ENCODE measurements at regions not wholly inside any gene's neighbourhood (a gene's known extent, or its start where the extent isn't known, plus 50 kb on each side); places are given as distances from the start of the nearest gene placed in this dataset.
"Not testable (repeated sequence)": the region's sequence is repeated elsewhere in the genome, so short reads cannot be mapped to it uniquely, and the experiment has no call there.

DNA sequence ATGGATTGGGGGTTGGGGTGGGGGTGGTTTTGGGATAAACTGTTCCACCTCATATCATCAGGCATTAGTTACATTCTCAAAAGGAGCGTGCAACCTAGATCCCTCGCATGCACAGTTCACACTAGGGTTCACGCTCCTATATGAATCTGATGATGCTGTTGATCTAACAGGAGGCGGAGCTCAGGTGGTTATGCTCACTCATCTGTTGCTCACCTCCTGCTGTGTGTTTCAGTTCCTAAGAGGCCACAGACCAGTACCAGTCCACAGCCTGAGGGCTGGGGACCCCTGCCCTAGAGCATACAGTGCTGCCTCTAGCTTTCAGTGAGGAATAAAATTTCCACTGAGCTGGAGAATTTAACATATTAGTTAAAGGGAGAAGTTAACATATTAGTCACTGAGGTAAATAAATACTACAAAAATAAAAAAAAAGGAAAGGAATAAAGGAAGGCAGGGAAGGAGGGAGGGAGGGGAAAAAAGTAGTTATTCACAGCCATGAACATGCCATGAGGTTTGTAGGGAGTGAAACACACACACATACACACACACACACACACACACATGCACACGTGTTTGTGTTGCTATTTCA, 612.7 kb upstream of the TBX3 start:
- H3K27ac ChIP-seq, result no peak overlapping the region
- no peak overlapping the region for H3K4me3 ChIP-seq
- H3K27me3 ChIP-seq, result no peaks in the 10 kb centered on the region
- no peak for DNase-seq (ENCODE audit: low read depth in 1 of 2, low spot score in 1 of 2)
- H3K4me1 ChIP-seq (ENCODE audit: low read depth), result peaks cover 10% of the 10 kb centered on the region
- H3K9me3 ChIP-seq (ENCODE audit: low read depth), result no peaks in the 10 kb centered on the region
- TF ChIP-seq, protein P1, sequence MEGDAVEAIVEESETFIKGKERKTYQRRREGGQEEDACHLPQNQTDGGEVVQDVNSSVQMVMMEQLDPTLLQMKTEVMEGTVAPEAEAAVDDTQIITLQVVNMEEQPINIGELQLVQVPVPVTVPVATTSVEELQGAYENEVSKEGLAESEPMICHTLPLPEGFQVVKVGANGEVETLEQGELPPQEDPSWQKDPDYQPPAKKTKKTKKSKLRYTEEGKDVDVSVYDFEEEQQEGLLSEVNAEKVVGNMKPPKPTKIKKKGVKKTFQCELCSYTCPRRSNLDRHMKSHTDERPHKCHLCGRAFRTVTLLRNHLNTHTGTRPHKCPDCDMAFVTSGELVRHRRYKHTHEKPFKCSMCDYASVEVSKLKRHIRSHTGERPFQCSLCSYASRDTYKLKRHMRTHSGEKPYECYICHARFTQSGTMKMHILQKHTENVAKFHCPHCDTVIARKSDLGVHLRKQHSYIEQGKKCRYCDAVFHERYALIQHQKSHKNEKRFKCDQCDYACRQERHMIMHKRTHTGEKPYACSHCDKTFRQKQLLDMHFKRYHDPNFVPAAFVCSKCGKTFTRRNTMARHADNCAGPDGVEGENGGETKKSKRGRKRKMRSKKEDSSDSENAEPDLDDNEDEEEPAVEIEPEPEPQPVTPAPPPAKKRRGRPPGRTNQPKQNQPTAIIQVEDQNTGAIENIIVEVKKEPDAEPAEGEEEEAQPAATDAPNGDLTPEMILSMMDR (IDR thresholded peaks at IDR 0.05; ENCODE audit: low read depth, low read length), result no peak
- H3K36me3 ChIP-seq, result no peaks in the 10 kb centered on the region

- TF ChIP-seq, protein P1 (IDR thresholded peaks at IDR 0.05; ENCODE audit: low read depth, low read length), result no peak
- no peaks in the 10 kb centered on the region for H3K27me3 ChIP-seq
- no peaks in the 10 kb centered on the region for H3K9me3 ChIP-seq (ENCODE audit: low read depth)
- H3K4me3 ChIP-seq, result no peak overlapping the region
- no peaks in the 10 kb centered on the region for H3K36me3 ChIP-seq
- H3K27ac ChIP-seq, result no peak overlapping the region
- H3K4me1 ChIP-seq (ENCODE audit: low read depth), result peaks cover 10% of the 10 kb centered on the region
- DNase-seq (ENCODE audit: low read depth in 1 of 2, low spot score in 1 of 2), result no peak
Measured at GRCh38 chr12:115295886-115296285, 611.9 kb upstream of the TBX3 start.

DNA sequence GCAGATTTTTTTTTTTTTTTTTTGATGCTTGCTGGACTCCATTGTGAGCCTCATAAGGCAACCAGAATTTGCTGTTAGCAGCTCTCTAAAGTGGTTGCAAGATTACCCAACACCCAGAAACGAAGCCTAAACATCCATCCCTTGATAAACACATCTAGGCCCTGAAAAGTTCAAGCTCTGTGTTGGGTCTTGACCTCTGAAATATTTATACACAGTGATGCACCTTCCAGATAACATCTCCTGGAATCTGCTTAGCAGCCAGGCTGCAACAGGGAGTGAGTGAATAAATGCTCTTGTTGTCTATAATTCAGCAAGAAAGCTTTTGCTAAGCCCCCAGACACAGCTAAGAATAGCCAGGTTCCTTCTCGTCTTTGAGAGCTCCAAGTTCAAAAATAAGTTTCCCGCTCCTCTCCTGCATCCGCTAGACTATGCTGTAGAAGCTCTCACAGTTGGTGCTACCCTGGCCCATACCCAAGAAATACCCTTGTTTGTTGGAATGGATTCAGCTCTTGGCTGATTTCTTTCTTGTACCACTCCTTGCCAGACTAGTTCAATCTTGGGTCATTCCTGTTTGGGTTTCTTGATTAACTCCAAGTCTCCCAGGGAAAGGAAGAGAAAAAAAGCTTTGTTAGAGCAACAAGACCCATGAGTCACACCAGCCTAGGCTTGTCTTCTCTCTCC, 610.6 kb upstream of the TBX3 start:
- peaks cover 10% of the 10 kb centered on the region for H3K4me1 ChIP-seq (ENCODE audit: low read depth)
- DNase-seq (ENCODE audit: low read depth in 1 of 2, low spot score in 1 of 2), result peak; percentile 22 to 41
- TF ChIP-seq, protein P1 (IDR thresholded peaks at IDR 0.05; ENCODE audit: low read depth, low read length), result no peak
- no peak overlapping the region for H3K4me3 ChIP-seq
- no peaks in the 10 kb centered on the region for H3K36me3 ChIP-seq
- H3K27me3 ChIP-seq, result no peaks in the 10 kb centered on the region
- no peak overlapping the region for H3K27ac ChIP-seq
- H3K9me3 ChIP-seq (ENCODE audit: low read depth), result no peaks in the 10 kb centered on the region

- DNase-seq (ENCODE audit: low read depth in 1 of 2, low spot score in 1 of 2); H3K36me3 ChIP-seq; H3K27ac ChIP-seq; H3K4me1 ChIP-seq (ENCODE audit: low read depth); H3K4me3 ChIP-seq; H3K27me3 ChIP-seq; H3K9me3 ChIP-seq (ENCODE audit: low read depth): not testable (repeated sequence)
Measured at GRCh38 chr12:115285429-115285828, 601.5 kb upstream of the TBX3 start.

DNA sequence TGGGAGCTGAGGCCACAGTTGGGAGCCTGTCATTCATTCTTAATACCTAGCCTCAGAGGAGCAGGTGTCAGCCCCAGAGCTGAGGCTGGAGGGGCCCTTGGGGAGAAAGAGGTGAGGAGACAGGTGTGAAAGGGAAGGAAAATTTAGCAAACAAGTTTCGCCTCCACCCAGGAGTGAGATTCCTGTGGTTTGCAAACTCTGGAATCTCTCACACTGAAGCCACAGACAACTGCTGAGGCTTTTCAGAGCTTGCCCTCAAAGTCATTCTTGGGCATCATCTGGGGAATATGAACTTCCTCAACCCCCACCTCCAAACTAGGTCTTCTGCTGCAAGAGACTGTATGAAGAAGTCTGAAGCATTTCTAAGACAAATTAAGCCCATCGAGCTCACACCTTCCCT, 589.5 kb upstream of the TBX3 start:
- TF ChIP-seq, protein P1 (IDR thresholded peaks at IDR 0.05; ENCODE audit: low read depth, low read length), result no peak
- no peaks in the 10 kb centered on the region for H3K9me3 ChIP-seq (ENCODE audit: low read depth)
- H3K27me3 ChIP-seq, result no peaks in the 10 kb centered on the region
- H3K27ac ChIP-seq, result no peak overlapping the region
- DNase-seq (ENCODE audit: low read depth in 1 of 2, low spot score in 1 of 2), result no peak
- H3K4me1 ChIP-seq (ENCODE audit: low read depth), result peaks cover 5% of the 10 kb centered on the region
- H3K4me3 ChIP-seq, result no peak overlapping the region
- no peaks in the 10 kb centered on the region for H3K36me3 ChIP-seq

- TF ChIP-seq, protein P1 (IDR thresholded peaks at IDR 0.05; ENCODE audit: low read depth, low read length), result no peak
Measured at GRCh38 chr12:115268451-115268850, 584.5 kb upstream of the TBX3 start.

More at GRCh38 chr12:115268451-115268850, 584.5 kb upstream of the TBX3 start:
- Histone ChIP-seq H3K36me3 (no peaks in the 10 kb centered on the region), H3K4me1 (ENCODE audit: low read depth) (no peaks in the 10 kb centered on the region), H3K27ac (no peak overlapping the region), H3K4me3 (no peak overlapping the region), H3K27me3 (no peaks in the 10 kb centered on the region), H3K9me3 (ENCODE audit: low read depth) (no peaks in the 10 kb centered on the region)
- DNase-seq (ENCODE audit: low read depth in 1 of 2, low spot score in 1 of 2), result no peak
